AG09309 (cell line): ENCODE measurements at regions not wholly inside any gene's neighbourhood (a gene's known extent, or its start where the extent isn't known, plus 50 kb on each side); places are given as distances from the start of the nearest gene placed in this dataset.

ENCODE experiments used
- DNase-seq: peaks from one replicate; pipeline ENCODE4 v3.0.0-alpha.2; 2010; ENCODE audit warnings: low read depth
- H3K4me3 ChIP-seq: 2 replicates; pipeline ENCODE4 v1.5.1; 2011; ENCODE audit warnings: mild to moderate bottlenecking, low read depth, low read length, moderate library complexity; ENCODE audit not compliant: control insufficient read depth
- TF ChIP-seq, protein P1 (sequence below): IDR thresholded peaks from 2 replicates; pipeline ENCODE4 v1.5.1; 2011; ENCODE audit warnings: mild to moderate bottlenecking, low read depth, low read length, inconsistent platforms; ENCODE audit not compliant: insufficient read depth, control insufficient read depth; ENCODE audit errors: missing control alignments

- TF ChIP-seq, protein P1, sequence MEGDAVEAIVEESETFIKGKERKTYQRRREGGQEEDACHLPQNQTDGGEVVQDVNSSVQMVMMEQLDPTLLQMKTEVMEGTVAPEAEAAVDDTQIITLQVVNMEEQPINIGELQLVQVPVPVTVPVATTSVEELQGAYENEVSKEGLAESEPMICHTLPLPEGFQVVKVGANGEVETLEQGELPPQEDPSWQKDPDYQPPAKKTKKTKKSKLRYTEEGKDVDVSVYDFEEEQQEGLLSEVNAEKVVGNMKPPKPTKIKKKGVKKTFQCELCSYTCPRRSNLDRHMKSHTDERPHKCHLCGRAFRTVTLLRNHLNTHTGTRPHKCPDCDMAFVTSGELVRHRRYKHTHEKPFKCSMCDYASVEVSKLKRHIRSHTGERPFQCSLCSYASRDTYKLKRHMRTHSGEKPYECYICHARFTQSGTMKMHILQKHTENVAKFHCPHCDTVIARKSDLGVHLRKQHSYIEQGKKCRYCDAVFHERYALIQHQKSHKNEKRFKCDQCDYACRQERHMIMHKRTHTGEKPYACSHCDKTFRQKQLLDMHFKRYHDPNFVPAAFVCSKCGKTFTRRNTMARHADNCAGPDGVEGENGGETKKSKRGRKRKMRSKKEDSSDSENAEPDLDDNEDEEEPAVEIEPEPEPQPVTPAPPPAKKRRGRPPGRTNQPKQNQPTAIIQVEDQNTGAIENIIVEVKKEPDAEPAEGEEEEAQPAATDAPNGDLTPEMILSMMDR: no peak
Observed at GRCh38 chr17:51421525-51421924, 161.2 kb downstream of the UTP18 start.

DNA sequence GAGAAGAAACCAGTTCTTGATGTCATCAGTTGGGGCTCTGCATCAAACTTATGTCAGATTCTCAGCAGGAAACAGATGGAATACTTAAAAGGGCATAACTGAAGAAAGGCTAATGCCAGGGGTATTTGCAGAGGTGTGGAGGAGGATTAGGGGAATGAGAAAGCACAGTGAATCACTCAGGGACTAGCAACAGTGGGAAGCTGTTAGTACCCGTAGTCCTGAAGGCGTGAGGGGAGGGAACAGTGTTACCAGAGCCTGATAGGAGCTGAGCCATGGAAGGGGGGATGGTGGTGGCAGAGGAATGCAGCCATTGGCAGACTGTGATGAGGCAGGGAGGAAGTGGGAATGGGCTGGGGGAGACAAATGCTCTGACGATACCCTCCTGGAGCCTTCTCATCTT, 162.3 kb downstream of the UTP18 start:
- no peak for DNase-seq
- H3K4me3 ChIP-seq: no peak overlapping the region
- TF ChIP-seq, protein P1: no peak

More at GRCh38 chr17:51421525-51421924, 161.2 kb downstream of the UTP18 start:
- no peak overlapping the region for H3K4me3 ChIP-seq
- no peak for DNase-seq

DNA sequence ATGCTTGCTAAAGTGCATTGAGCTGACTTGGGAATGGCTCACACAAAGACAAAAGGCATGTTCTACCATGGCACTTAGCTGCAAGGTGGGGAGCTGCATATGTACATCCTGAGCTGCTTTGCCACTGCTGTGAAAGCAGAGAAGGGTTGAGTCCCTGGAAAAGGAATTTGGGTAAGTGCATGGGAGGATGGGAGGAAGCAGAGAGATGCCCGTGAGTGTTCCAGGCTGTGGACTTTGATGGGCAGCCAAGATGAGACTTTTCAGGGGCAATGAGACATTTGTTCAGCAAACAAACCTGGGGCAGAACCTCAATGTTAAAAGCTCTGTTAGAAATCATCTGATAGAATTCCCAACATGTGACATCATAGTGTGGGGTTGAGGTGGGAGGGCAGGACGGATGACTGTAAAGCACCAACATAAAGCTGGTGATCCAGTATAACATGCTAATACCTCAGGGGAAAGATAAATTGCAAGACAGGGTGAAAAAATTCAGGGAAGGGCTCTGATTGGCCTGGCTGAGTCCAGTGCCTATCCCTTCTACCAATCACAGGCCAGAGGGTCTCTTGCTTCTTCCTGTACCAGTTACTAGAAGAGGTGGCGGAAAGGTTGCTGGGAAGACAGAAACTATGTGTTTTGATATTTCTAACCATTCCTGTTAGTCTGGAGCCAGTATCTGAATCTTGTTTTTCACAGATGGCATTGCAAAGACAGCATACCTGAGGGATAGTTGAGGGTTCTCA, 163.2 kb downstream of the UTP18 start:
- no peak for DNase-seq
- no peak overlapping the region for H3K4me3 ChIP-seq
- TF ChIP-seq, protein P1: no peak

- DNase-seq: no peak
- H3K4me3 ChIP-seq: no peak overlapping the region
Observed at GRCh38 chr17:51425773-51426172, 165.4 kb downstream of the UTP18 start.

GRCh38 chr17:51427323-51427811, 167.0 kb downstream of the UTP18 start:
- DNase-seq: no peak
- no peak overlapping the region for H3K4me3 ChIP-seq
- TF ChIP-seq, protein P1: no peak

More at GRCh38 chr17:51425773-51426172, 165.4 kb downstream of the UTP18 start:
- TF ChIP-seq, protein P1: no peak

GRCh38 chr17:51427856-51428255, 167.5 kb downstream of the UTP18 start:
- no peak for DNase-seq
- TF ChIP-seq, protein P1: no peak
- no peak overlapping the region for H3K4me3 ChIP-seq
